GM12878 (cell line): ENCODE measurements at regions not wholly inside any gene's neighbourhood (a gene's known extent, or its start where the extent isn't known, plus 50 kb on each side); places are given as distances from the start of the nearest gene placed in this dataset.

Experiments
- EP300 ChIP-seq, 2 experiments: fragments of 150-350 bp in 1 of 2; IDR thresholded peaks; 2 replicates each; pipeline ENCODE4 v1.6.1; 2011 to 2012; ENCODE audit warnings: low read depth in 2 of 2, low read length in 2 of 2, borderline replicate concordance in 1 of 2, improper control_type of control experiment in 1 of 2, inconsistent platforms in 1 of 2; ENCODE audit not compliant: control insufficient read depth in 1 of 2
- EZH2 ChIP-seq: IDR thresholded peaks from 2 replicates; pipeline ENCODE4 v1.6.1; 2012; ENCODE audit warnings: low read depth, mild to moderate bottlenecking, control low read depth, inconsistent platforms, low read length, borderline replicate concordance; ENCODE audit not compliant: control insufficient read depth
- GABPA ChIP-seq: IDR thresholded peaks from 2 replicates; pipeline ENCODE4 v1.6.1; 2014; ENCODE audit warnings: antibody characterized with exemption, low read depth, mild to moderate bottlenecking, inconsistent platforms
- HDAC2 ChIP-seq: fragments of 200-600 bp; sonication (generic); IDR thresholded peaks from 2 replicates; pipeline ENCODE4 v1.6.1; 2017
- HDAC6 ChIP-seq: fragments of 200-600 bp; sonication (generic); IDR thresholded peaks from one replicate; pipeline ENCODE4 v1.8.0; 2017; ENCODE audit warnings: antibody characterized with exemption; ENCODE audit not compliant: unreplicated experiment
- MYC ChIP-seq: IDR thresholded peaks from 2 replicates; pipeline ENCODE4 v1.6.1; 2011; ENCODE audit warnings: mild to moderate bottlenecking, low read length, moderate library complexity, inconsistent platforms; ENCODE audit not compliant: insufficient read depth, insufficient replicate concordance, insufficient read length, severe bottlenecking
- PAX5 ChIP-seq: IDR thresholded peaks from 2 replicates; pipeline ENCODE4 v1.6.1; 2011; ENCODE audit warnings: low read depth, low read length, borderline replicate concordance
- POLR2A ChIP-seq: IDR thresholded peaks from 2 replicates; pipeline ENCODE4 v1.6.1; 2011; ENCODE audit warnings: low read depth, mild to moderate bottlenecking, low read length
- RELA ChIP-seq: fragments of 450-650 bp; IDR thresholded peaks from 2 replicates; pipeline ENCODE4 v1.8.0; 2014; ENCODE audit warnings: borderline replicate concordance; ENCODE audit not compliant: partially characterized antibody
- RFX5 ChIP-seq: IDR thresholded peaks from 2 replicates; pipeline ENCODE4 v1.6.1; 2011; ENCODE audit warnings: low read depth, low read length, improper control_type of control experiment
- SP1 ChIP-seq: IDR thresholded peaks from one replicate; pipeline ENCODE4 v1.6.1; 2011; ENCODE audit warnings: low read depth, low read length
- TAF1 ChIP-seq: IDR thresholded peaks from 2 replicates; pipeline ENCODE4 v1.6.1; 2011; ENCODE audit warnings: mild to moderate bottlenecking, low read depth, low read length, borderline replicate concordance
- TF ChIP-seq, protein P1 (sequence below), 3 experiments: IDR thresholded peaks in 2 of 3; conservative IDR thresholded peaks in 1 of 3; 2 replicates each; pipeline ENCODE4 v1.5.1; 2011; ENCODE audit warnings: low read depth in 3 of 3, low read length in 3 of 3, mild to moderate bottlenecking in 3 of 3, control low read depth in 2 of 3, moderate library complexity in 2 of 3, inconsistent platforms in 1 of 3, mixed read lengths in 1 of 3; ENCODE audit not compliant: control insufficient read depth in 2 of 3, insufficient read depth in 1 of 3; ENCODE audit errors: extremely low read depth in 1 of 3

DNA sequence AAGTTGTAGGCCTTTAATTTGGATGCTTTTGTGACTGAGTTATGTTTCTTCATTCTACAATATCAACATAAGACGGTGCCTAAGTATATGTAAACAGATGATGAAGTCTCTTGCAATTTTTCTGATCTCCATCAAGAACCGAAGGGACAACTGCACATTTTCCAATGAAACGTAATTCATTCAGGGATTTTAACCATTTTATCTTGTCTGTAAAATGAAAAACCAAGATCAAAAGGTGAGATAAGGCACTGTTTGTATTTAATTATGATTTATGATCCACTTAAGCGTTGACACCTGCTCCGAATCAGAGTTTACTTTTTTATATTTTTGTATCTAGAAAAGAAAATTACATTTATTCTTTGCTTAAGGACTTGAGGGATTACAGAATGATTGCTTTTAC is 556.8 kb upstream of the ARGLU1 start:
- TF ChIP-seq EP300 (IDR thresholded peaks at IDR 0.05; ENCODE audit: borderline replicate concordance in 1 of 2, control insufficient read depth in 1 of 2, low read depth in 2 of 2, low read length in 2 of 2) (no peak), GABPA (no peak), HDAC2 (no peak), TAF1 (no peak), EZH2 (no peak), RELA (no peak), SP1 (no peak), HDAC6 (no peak), RFX5 (no peak), MYC (no peak), PAX5 (no peak), POLR2A (no peak)
- TF ChIP-seq, protein P1, sequence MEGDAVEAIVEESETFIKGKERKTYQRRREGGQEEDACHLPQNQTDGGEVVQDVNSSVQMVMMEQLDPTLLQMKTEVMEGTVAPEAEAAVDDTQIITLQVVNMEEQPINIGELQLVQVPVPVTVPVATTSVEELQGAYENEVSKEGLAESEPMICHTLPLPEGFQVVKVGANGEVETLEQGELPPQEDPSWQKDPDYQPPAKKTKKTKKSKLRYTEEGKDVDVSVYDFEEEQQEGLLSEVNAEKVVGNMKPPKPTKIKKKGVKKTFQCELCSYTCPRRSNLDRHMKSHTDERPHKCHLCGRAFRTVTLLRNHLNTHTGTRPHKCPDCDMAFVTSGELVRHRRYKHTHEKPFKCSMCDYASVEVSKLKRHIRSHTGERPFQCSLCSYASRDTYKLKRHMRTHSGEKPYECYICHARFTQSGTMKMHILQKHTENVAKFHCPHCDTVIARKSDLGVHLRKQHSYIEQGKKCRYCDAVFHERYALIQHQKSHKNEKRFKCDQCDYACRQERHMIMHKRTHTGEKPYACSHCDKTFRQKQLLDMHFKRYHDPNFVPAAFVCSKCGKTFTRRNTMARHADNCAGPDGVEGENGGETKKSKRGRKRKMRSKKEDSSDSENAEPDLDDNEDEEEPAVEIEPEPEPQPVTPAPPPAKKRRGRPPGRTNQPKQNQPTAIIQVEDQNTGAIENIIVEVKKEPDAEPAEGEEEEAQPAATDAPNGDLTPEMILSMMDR (IDR thresholded peaks at IDR 0.05 in 2 of 3, conservative IDR thresholded peaks at IDR 0.05 in 1 of 3; ENCODE audit: control insufficient read depth in 2 of 3, extremely low read depth in 1 of 3, insufficient read depth in 1 of 3, low read depth in 3 of 3, low read length in 3 of 3): no peak
